OCI-LY7 (cell line): ENCODE measurements at regions not wholly inside any gene's neighbourhood (a gene's known extent, or its start where the extent isn't known, plus 50 kb on each side); places are given as distances from the start of the nearest gene placed in this dataset.

Source experiments
- BruUV-seq: library from RNA; stranded (reverse); fragments of 400-500 nt; replicated peaks from 2 replicates; lab custom pipeline; 2021; lab: Mats Ljungman, UMichigan
- CTCF ChIA-PET: fragments of 300-600 bp; sonication (Branson Sonifier 250); formaldehyde crosslinking; loops from one replicate; lab custom pipeline; 2022; ENCODE audit warnings: antibody characterized with exemption; ENCODE audit not compliant: unreplicated experiment; lab: Charles Lee
- POLR2A ChIA-PET: fragments of 300-600 bp; sonication (Branson Sonifier 250); formaldehyde crosslinking; loops from one replicate; lab custom pipeline; 2022; ENCODE audit warnings: antibody characterized with exemption; lab: Charles Lee
- DNase-seq: peaks from one replicate; pipeline ENCODE4 v3.0.0-alpha.2; 2015; ENCODE audit warnings: low spot score
- H2AFZ ChIP-seq: fragments of 200-600 bp; sonication (generic), shearing (Covaris generic); 2 replicates; pipeline ENCODE4 v1.6.1; 2014; ENCODE audit warnings: mild to moderate bottlenecking, antibody characterized with exemption, low read length, moderate library complexity
- H3K27ac ChIP-seq: fragments of 200-600 bp; sonication (generic); 2 replicates; pipeline ENCODE4 v1.5.1; 2014; ENCODE audit warnings: mixed run types, low read depth, mild to moderate bottlenecking, moderate library complexity, low read length, inconsistent platforms; ENCODE audit not compliant: poor library complexity, severe bottlenecking
- H3K36me3 ChIP-seq: fragments of 200-600 bp; sonication (generic); 2 replicates; pipeline ENCODE4 v1.6.1; 2014; ENCODE audit warnings: mild to moderate bottlenecking, antibody characterized with exemption, low read length, moderate library complexity, mixed read lengths; ENCODE audit not compliant: insufficient read depth
- H3K4me1 ChIP-seq: fragments of 200-600 bp; sonication (generic); 2 replicates; pipeline ENCODE4 v1.5.1; 2014; ENCODE audit warnings: mild to moderate bottlenecking, low read length; ENCODE audit not compliant: insufficient read depth, poor library complexity, severe bottlenecking
- H3K4me2 ChIP-seq: fragments of 200-600 bp; sonication (generic); 2 replicates; pipeline ENCODE4 v1.6.1; 2014; ENCODE audit warnings: mild to moderate bottlenecking, low read length
- H3K4me3 ChIP-seq: fragments of 200-600 bp; sonication (generic); 2 replicates; pipeline ENCODE4 v1.5.1; 2014; ENCODE audit warnings: mild to moderate bottlenecking, low read depth, low read length; ENCODE audit not compliant: poor library complexity, severe bottlenecking
- H3K79me2 ChIP-seq: fragments of 200-600 bp; sonication (generic); 2 replicates; pipeline ENCODE4 v1.6.1; 2016; ENCODE audit warnings: low read depth, mild to moderate bottlenecking, low read length, moderate library complexity, mixed read lengths; ENCODE audit not compliant: insufficient read depth
- H3K9me2 ChIP-seq: fragments of 200-600 bp; sonication (generic); 2 replicates; pipeline ENCODE4 v1.6.1; 2016; ENCODE audit warnings: mild to moderate bottlenecking, low read length, mixed read lengths; ENCODE audit not compliant: insufficient read depth
- H3K9me3 ChIP-seq: fragments of 200-600 bp; sonication (generic); 2 replicates; pipeline ENCODE4 v1.6.1; 2014; ENCODE audit warnings: mild to moderate bottlenecking, mixed run types, low read length, mixed read lengths
- H4K20me1 ChIP-seq: fragments of 200-600 bp; sonication (generic); 2 replicates; pipeline ENCODE4 v1.6.1; 2014; ENCODE audit warnings: mild to moderate bottlenecking, antibody characterized with exemption, low read length, moderate library complexity, mixed read lengths; ENCODE audit not compliant: insufficient read depth
- EZH2phosphoT487 ChIP-seq: fragments of 200-600 bp; sonication (generic); IDR thresholded peaks from 2 replicates; pipeline ENCODE4 v1.6.1; 2018; ENCODE audit warnings: low read depth, borderline replicate concordance, mild to moderate bottlenecking, mixed run types, antibody characterized with exemption, low read length, moderate library complexity, mixed read lengths
- intact Hi-C: fragments of 100-400 bp; cut with micrococcal nuclease; formaldehyde crosslinking; loops from one replicate; pipeline ENCODE4 v1.10.0; 2022; ENCODE audit not compliant: unreplicated experiment
- TF ChIP-seq, protein P1 (sequence below): fragments of 200-600 bp; sonication (generic); conservative IDR thresholded peaks from 2 replicates; pipeline ENCODE4 v1.5.1; 2014; ENCODE audit warnings: mild to moderate bottlenecking, antibody characterized with exemption, low read length, moderate library complexity, mixed read lengths

DNA sequence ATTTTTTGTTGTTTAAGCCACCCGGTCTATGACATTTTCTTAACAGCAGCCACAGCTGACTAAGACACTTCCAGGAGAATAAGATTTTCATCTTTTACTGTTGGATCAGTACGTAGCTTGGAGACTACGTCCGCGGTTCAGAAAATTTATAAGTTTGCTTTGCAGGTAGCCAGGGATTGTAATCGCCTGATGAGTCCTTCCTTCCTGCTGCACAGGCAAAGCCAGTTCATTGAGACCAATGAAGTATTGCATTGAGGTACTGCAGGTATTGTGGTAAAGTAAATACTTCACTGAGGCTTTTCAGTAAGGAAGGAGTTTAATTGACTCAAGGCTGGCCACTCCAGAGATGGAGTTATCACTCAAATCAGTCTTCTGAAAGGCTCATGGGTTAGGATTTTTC lies 269.4 kb upstream of the ELAC2 start:
- TF ChIP-seq, protein P1, sequence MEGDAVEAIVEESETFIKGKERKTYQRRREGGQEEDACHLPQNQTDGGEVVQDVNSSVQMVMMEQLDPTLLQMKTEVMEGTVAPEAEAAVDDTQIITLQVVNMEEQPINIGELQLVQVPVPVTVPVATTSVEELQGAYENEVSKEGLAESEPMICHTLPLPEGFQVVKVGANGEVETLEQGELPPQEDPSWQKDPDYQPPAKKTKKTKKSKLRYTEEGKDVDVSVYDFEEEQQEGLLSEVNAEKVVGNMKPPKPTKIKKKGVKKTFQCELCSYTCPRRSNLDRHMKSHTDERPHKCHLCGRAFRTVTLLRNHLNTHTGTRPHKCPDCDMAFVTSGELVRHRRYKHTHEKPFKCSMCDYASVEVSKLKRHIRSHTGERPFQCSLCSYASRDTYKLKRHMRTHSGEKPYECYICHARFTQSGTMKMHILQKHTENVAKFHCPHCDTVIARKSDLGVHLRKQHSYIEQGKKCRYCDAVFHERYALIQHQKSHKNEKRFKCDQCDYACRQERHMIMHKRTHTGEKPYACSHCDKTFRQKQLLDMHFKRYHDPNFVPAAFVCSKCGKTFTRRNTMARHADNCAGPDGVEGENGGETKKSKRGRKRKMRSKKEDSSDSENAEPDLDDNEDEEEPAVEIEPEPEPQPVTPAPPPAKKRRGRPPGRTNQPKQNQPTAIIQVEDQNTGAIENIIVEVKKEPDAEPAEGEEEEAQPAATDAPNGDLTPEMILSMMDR: no peak
- TF ChIP-seq EZH2phosphoT487: no peak
- Histone ChIP-seq H3K27ac (no peak overlapping the region), H2AFZ (no peak overlapping the region), H3K4me1 (no peaks in the 10 kb centered on the region), H3K36me3 (no peaks in the 10 kb centered on the region), H3K9me3 (no peaks in the 10 kb centered on the region), H3K79me2 (no peaks in the 10 kb centered on the region), H3K4me2 (no peak overlapping the region), H3K9me2 (no peaks in the 10 kb centered on the region), H3K4me3 (no peak overlapping the region), H4K20me1 (no peaks in the 10 kb centered on the region)
- CTCF ChIA-PET: no interaction called here
- DNase-seq: no peak
- intact Hi-C loops: no loop called here
- POLR2A ChIA-PET: no interaction called here
- BruUV-seq: no TSS peak

DNA sequence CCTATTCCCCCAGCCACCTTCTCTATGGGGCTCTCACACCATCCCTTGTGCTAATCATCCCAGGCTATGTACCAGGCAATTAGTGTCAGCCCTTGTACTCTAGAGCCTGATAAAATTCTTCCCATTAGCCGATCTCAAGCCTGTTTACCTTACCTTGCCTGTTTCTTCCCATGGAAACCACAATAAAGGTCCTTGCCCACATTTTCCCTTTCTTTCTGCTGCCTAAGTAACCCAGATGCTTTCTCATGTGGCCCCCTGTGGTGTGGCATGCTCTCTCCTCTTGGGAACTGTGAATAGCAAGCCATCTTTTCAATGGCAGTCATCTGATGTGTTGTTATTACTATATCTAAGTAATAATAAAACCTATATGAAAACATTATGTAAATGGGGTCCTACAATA lies 265.8 kb upstream of the ELAC2 start:
- CTCF ChIA-PET: no interaction called here
- Histone ChIP-seq H3K4me3 (no peak overlapping the region), H3K36me3 (no peaks in the 10 kb centered on the region), H3K4me1 (no peaks in the 10 kb centered on the region), H3K9me2 (no peaks in the 10 kb centered on the region), H3K9me3 (no peaks in the 10 kb centered on the region), H3K27ac (no peak overlapping the region), H3K79me2 (no peaks in the 10 kb centered on the region), H3K4me2 (no peak overlapping the region), H2AFZ (no peak overlapping the region), H4K20me1 (no peaks in the 10 kb centered on the region)
- TF ChIP-seq, protein P1: no peak
- TF ChIP-seq EZH2phosphoT487: no peak
- no peak for DNase-seq
- intact Hi-C loops: no loop called here
- POLR2A ChIA-PET: no interaction called here
- BruUV-seq: no TSS peak

DNA sequence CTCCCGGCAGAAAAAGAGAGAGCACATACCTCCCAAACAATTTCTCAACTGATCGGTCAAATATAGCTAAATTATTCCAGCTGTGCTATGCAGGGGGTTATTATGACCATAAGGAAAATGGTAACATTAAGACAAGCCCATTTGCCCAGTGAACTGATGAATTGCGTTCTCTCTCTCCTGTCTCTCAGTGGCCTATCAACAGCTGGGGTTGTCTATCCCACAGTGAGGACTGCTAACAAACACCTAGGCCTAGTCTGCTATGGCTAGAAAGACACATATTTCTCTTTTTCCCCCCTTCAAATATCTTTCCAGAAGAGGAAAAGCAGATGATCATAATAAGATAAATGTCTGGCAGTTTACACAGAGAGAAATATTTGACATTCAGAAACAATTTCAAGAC lies 263.8 kb upstream of the ELAC2 start:
- Histone ChIP-seq H3K79me2 (no peaks in the 10 kb centered on the region), H3K9me3 (no peaks in the 10 kb centered on the region), H3K4me2 (no peak overlapping the region), H3K9me2 (no peaks in the 10 kb centered on the region), H4K20me1 (no peaks in the 10 kb centered on the region), H3K36me3 (no peaks in the 10 kb centered on the region), H3K27ac (no peak overlapping the region), H3K4me1 (no peaks in the 10 kb centered on the region), H2AFZ (no peak overlapping the region), H3K4me3 (no peak overlapping the region)
- no peak for DNase-seq
- ChIA-PET CTCF (no interaction called here), POLR2A (no interaction called here)
- BruUV-seq: no TSS peak
- intact Hi-C loops: no loop called here
- TF ChIP-seq, protein P1: no peak
- TF ChIP-seq EZH2phosphoT487: no peak
